Neural progenitor cell (in vitro differentiated cells): ENCODE measurements at regions not wholly inside any gene's neighbourhood (a gene's known extent, or its start where the extent isn't known, plus 50 kb on each side); places are given as distances from the start of the nearest gene placed in this dataset.

Experiments
- EZH2phosphoT487 ChIP-seq: fragments of 200-600 bp; sonication (generic); IDR thresholded peaks from 2 replicates; pipeline ENCODE4 v1.6.1; 2017; ENCODE audit warnings: antibody characterized with exemption
- TF ChIP-seq, protein P1 (sequence below): fragments of 200-600 bp; sonication (generic); IDR thresholded peaks from 2 replicates; pipeline ENCODE4 v1.5.1; 2017; ENCODE audit warnings: antibody characterized with exemption, mild to moderate bottlenecking

DNA sequence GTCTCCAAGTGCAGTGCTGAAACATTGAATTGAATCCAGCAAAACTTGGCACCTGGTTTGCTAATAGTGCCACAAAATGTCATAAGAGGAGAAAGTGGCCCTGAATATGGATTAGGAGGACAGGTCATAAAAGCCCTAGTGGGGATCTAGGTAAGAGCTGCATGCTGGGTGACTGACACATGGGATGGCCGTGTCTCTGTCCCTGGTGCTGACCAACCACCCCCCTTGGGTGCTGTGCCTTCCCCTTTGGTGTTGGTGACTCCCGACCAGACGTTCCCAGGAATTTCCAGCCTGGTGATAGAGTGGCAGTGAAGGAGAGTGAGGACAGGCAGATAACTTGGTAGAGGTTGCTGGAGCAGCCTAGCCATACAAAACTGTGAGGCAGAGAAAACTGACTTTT, 142.8 kb downstream of the VRK1 start:
- TF ChIP-seq, protein P1, sequence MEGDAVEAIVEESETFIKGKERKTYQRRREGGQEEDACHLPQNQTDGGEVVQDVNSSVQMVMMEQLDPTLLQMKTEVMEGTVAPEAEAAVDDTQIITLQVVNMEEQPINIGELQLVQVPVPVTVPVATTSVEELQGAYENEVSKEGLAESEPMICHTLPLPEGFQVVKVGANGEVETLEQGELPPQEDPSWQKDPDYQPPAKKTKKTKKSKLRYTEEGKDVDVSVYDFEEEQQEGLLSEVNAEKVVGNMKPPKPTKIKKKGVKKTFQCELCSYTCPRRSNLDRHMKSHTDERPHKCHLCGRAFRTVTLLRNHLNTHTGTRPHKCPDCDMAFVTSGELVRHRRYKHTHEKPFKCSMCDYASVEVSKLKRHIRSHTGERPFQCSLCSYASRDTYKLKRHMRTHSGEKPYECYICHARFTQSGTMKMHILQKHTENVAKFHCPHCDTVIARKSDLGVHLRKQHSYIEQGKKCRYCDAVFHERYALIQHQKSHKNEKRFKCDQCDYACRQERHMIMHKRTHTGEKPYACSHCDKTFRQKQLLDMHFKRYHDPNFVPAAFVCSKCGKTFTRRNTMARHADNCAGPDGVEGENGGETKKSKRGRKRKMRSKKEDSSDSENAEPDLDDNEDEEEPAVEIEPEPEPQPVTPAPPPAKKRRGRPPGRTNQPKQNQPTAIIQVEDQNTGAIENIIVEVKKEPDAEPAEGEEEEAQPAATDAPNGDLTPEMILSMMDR, result no peak
- TF ChIP-seq EZH2phosphoT487, result no peak
